ENCODE measurements at regions not wholly inside any gene's neighbourhood (a gene's known extent, or its start where the extent isn't known, plus 50 kb on each side); places are given as distances from the start of the nearest gene placed in this dataset.

GRCh38 chr1:14494911-14495310 is 103.6 kb upstream of the KAZN start:
- no peak for DNase-seq (ENCODE audit: low spot score)

- DNase-seq (ENCODE audit: low spot score), result no peak
These were observed 103.1 kb upstream of the KAZN start for GRCh38 chr1:14495381-14495780.

DNA sequence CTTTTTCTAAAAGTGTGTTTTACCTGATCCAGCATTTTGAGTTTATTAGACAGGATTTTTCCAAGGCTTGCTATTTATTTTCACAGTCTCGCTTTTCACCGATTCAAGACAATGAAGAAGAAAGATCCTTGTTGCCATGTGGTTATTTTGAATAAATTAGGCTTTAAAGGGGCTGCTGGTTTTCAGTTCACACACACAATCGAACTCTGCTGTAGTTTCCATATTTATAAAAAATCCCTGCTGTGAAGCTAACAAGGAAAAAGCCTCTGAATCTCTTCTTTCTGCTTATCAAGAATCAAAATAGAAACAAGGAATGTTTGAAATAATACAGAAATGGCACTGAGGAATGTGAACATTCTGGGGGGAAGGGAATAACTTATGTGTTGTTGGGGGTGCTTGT is 102.5 kb upstream of the KAZN start:
- DNase-seq (ENCODE audit: low spot score), result no peak

GRCh38 chr1:14498839-14499238 is 99.6 kb upstream of the KAZN start:
- no peak for DNase-seq (ENCODE audit: low spot score)

- DNase-seq (ENCODE audit: low spot score), result no peak
These were observed 99.0 kb upstream of the KAZN start for GRCh38 chr1:14499312-14500040.

GRCh38 chr1:14500041-14500440 is 98.4 kb upstream of the KAZN start:
- no peak for DNase-seq (ENCODE audit: low spot score)

- DNase-seq (ENCODE audit: low spot score), result no peak
These were observed 97.6 kb upstream of the KAZN start for GRCh38 chr1:14500912-14501311.

- DNase-seq (ENCODE audit: low spot score), result no peak
These were observed 94.0 kb upstream of the KAZN start for GRCh38 chr1:14504517-14504916.

DNA sequence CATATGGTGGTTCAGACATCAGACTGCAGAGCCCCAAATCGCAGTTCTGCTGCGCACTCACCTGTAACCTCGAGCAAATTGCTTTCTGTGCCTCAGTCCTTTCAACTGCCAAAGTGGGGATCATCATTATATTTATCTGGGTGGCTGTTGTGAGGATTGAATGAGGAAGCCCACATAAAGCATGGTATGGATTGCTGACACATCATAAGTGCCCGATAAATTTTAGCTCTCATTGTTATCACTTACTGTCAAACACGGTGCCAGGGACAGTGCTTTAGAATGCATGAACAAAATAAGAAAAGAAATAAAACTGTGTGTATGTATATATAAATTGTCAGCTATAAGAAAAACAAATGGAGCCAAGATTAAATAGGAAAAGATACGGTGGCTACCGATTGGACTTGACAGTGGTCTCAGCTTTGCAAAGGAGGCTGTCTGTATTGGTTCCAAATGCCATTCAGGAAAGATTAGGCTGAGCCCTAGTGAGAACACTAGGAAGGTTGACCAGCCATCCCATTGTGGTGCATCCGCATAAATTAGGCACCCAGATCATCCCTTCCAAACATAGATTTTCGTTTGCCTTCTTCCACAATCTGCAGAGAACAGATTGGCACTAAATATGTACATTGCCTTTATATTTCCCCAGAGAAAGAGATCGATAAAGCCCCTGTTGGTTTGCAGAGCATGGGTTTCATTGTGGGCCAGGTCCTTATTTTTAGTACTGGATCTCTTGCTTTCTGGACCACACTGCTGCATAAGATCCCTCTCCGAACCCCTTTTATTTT is 91.8 kb upstream of the KAZN start:
- DNase-seq (ENCODE audit: low spot score), result no peak

GRCh38 chr1:14507262-14507661 is 91.2 kb upstream of the KAZN start:
- no peak for DNase-seq (ENCODE audit: low spot score)

- no peak for DNase-seq (ENCODE audit: low spot score)
These were observed 89.9 kb upstream of the KAZN start for GRCh38 chr1:14508613-14509012.

GRCh38 chr1:14511166-14511680 is 87.3 kb upstream of the KAZN start:
- no peak for DNase-seq (ENCODE audit: low spot score)

DNA sequence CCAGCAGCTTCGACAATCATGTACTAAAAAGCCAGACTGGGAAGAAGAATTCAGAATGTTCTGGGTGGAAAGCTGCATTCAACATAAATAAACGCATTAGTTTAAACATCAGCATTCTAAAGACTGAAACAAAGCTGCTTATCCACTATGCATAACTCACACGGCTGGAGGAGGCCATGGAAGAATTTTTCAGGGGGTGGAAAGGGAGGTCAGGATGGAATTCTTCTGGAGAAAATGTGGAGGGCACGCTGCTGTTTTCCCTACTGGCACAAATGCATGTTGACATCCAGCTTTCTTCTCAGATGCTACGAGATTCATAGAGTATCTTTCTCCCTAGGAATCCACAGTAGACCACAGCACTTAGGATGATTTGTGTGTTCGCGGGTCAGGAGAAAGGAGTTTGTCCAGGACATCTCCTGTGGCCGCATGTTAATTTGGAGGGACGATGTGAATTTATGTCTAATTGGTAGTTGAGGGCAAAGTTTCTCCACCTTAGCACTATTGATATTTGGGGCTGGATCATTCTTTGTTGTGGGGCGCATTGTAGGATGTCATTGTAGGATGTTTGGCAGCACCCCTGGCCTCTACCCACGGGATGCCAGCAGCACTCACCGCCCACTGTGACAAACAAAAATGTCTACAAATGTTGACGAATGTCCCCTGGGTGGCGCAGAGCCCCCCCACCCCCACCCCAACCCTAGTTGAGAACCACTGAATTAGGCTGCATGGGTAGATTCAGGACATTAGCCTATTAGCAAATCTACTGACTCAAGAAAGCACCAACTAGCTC is 86.5 kb upstream of the KAZN start:
- DNase-seq (ENCODE audit: low spot score), result no peak

DNA sequence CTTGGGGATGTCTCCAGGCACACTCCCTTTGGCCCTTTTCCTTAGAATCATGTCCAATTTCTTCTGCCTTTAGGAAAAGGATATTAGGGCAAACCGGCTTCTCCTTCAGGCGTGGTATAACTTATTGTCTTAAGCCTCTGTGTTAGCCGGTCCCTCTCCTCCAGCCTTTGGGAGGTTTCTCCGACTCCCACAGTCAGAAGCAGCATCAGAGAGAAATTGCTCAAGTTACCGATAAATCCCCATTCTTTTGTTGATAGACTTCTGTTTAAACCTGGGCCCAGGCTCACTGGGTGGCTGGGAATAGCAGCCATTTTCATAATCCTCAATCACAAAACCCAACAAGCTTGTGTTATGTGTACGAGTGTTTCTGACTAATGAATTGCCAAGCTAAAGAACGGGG is 85.4 kb upstream of the KAZN start:
- no peak for DNase-seq (ENCODE audit: low spot score)

DNA sequence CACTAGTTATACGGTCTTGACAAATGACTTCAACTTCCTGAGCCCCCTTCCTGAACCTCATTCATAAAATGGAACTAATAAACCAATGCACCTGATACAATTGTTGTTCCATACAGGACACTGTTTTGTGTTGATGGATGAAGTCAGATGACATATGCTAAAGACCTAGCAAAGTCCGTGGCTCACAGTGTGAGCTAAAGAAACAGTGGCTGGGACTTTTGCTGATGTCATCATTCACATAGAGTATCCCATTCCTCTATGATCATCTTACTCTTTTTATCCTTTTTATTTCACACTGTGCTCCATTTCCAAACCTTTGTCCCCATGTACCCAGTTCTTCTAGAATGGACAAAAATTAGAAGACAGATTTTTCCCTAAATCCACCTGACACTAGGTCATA is 83.7 kb upstream of the KAZN start:
- DNase-seq (ENCODE audit: low spot score), result no peak

DNA sequence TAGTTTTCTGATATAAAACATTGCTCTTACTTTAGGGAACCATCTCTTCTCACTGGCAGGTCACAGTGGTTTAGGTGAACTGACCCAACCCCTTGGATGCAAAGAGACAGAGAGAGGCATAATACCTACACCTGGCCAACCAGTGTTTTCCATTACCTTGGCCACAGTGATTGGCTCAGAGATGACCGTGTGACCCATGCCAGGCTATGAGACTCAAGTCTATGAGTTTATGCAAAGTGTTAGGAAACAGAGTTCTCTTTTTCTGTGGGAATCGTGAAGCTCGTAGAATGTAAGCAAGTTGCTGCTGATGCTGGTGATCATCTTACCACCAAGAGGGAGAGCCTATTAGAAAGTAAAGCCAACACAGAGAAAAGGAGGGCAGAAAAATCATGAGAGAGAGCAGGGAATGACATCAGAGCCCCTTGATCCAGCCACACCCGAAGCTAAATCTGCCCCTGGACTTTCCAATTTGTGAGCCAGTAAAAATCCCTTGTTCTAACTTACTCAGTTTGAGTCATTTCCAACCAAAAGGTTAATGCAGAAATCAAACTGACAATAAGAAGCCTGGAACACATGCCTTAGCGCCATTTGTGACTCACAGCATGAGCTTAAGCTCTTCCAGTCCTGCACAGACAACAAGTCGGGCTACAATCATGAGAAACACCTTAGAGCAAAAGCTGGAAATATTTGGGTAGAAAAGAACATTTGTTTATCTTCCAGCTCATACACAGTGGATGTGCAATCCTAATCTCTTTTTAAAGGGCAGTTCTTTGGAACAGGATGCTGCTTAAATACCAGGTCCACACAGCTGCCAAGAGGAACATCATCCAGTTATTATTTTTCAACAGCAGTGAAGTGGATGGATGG is 81.3 kb upstream of the KAZN start:
- DNase-seq (ENCODE audit: low spot score), result no peak

DNA sequence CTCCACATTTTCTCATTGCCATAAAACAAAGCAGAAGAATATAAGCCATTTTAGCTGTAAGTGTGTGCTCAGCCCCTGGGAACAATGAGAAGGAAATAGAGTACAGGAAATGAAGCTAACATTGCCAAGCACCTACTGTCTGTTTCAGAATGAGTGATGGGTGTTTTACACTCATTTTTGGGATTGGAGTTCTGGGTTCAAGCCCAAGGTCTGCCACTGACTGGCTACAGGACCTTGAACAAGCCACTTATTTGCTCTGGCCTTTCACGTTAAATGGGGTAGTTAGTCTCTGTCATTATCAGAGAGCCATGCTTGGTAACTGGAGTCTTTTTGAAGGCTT is 80.7 kb upstream of the KAZN start:
- DNase-seq (ENCODE audit: low spot score), result no peak

DNA sequence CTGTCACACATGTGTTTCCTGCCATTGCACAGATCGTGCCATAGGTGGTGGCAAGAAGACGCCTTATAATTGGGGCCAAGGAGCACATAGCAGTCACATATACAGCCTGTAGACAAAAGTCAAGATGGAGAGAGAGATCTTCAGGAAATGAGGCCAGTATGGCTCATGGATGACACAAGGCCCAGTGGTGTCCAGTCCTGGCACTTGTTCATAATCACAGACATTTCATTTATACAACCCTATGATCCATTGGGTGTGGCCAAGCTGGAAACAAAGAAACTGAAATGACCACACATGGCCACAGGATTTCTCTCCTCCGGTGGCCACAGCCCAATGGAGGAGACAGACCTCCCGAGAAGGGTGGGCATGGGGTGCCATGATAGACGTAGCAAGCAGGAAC is 78.5 kb upstream of the KAZN start:
- no peak for DNase-seq (ENCODE audit: low spot score)

GRCh38 chr1:14520514-14521163 is 77.8 kb upstream of the KAZN start:
- no peak for DNase-seq (ENCODE audit: low spot score)

DNA sequence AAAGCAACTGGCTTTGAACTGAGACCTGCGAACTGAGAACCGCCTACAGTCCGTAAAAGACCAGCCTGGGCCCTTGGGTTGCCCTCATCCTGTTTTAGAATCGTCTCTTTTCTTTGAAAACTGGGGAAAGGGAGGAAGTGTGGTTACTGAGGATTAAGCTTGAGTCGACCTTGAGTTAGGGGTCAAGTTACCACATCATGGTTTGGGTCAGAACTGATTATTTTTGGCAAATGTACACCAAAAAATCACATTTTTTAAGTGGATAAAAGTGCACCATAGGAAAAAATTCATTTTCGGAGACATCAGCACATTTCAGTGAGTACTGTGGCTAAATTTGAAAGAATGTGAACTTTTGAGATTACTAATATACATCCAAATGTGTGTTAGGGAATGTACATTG is 76.9 kb upstream of the KAZN start:
- no peak for DNase-seq (ENCODE audit: low spot score)
